Colonic mucosa (tissue), 4 donors: ENCODE measurements at regions not wholly inside any gene's neighbourhood (a gene's known extent, or its start where the extent isn't known, plus 50 kb on each side); places are given as distances from the start of the nearest gene placed in this dataset.

Experiments used
- DNase-seq: peaks from one replicate; pipeline ENCODE4 v3.0.0-alpha.2; 2020
- H3K27ac ChIP-seq: fragments of 200-600 bp; one replicate; pipeline ENCODE4 v1.8.0; 2021
- H3K27me3 ChIP-seq: fragments of 200-600 bp; one replicate; pipeline ENCODE4 v1.8.0; 2021
- H3K36me3 ChIP-seq: fragments of 200-600 bp; one replicate; pipeline ENCODE4 v1.8.0; 2021
- H3K4me1 ChIP-seq: fragments of 200-600 bp; one replicate; pipeline ENCODE4 v1.8.0; 2021; ENCODE audit warnings: mild to moderate bottlenecking
- H3K4me3 ChIP-seq: fragments of 200-600 bp; one replicate; pipeline ENCODE4 v1.8.0; 2021
- H3K9ac ChIP-seq, 2 donors: one replicate each; pipeline ENCODE4 v1.7.0; 2013; ENCODE audit warnings: control low read depth in 2 of 2, low read depth in 2 of 2, low read length in 2 of 2
- H3K9me3 ChIP-seq: fragments of 200-600 bp; one replicate; pipeline ENCODE4 v1.8.0; 2021
- intact Hi-C: fragments of 100-400 bp; cut with DNase I; formaldehyde crosslinking; loops from one replicate; pipeline ENCODE4 v1.14.1; 2022
- TF ChIP-seq, protein P1 (sequence below): fragments of 200-600 bp; IDR thresholded peaks from one replicate; pipeline ENCODE4 v1.8.0; 2022; ENCODE audit warnings: antibody characterized with exemption, mild to moderate bottlenecking
- donor health status: healthy.
- donor health status: DM: no; HTN: no; CAD: no.
- donor health status: DM: no; HTN: no; CAD: no.

DNA sequence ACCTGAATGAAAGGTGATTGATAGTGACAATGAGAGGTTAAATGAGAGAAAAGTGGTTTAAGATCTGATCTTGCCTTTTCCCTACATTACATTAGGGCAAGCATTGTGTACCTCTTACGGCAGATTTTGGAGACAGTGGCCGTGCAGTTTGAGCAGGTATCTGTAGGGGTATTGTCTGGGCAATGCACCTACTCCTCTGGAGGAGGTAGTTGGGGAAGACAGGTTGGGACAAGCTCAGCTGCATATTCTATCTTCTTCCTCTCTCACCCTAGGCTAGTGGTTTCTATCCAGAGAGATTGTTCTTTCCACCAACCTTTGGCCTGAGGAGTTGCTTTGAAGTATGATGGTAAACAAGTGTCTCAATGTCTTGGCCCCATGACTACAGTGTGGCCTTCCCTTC lies 323.2 kb downstream of the CYP26B1 start:
- no peaks in the 10 kb centered on the region for H3K4me1 ChIP-seq
- H3K9ac ChIP-seq: no peak overlapping the region
- intact Hi-C loops: no loop called here
- H3K4me3 ChIP-seq: no peak overlapping the region
- no peaks in the 10 kb centered on the region for H3K36me3 ChIP-seq
- H3K27ac ChIP-seq: no peak overlapping the region
- H3K9me3 ChIP-seq: no peaks in the 10 kb centered on the region
- H3K27me3 ChIP-seq: no peaks in the 10 kb centered on the region
- DNase-seq: no peak
- TF ChIP-seq, protein P1, sequence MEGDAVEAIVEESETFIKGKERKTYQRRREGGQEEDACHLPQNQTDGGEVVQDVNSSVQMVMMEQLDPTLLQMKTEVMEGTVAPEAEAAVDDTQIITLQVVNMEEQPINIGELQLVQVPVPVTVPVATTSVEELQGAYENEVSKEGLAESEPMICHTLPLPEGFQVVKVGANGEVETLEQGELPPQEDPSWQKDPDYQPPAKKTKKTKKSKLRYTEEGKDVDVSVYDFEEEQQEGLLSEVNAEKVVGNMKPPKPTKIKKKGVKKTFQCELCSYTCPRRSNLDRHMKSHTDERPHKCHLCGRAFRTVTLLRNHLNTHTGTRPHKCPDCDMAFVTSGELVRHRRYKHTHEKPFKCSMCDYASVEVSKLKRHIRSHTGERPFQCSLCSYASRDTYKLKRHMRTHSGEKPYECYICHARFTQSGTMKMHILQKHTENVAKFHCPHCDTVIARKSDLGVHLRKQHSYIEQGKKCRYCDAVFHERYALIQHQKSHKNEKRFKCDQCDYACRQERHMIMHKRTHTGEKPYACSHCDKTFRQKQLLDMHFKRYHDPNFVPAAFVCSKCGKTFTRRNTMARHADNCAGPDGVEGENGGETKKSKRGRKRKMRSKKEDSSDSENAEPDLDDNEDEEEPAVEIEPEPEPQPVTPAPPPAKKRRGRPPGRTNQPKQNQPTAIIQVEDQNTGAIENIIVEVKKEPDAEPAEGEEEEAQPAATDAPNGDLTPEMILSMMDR: no peak

DNA sequence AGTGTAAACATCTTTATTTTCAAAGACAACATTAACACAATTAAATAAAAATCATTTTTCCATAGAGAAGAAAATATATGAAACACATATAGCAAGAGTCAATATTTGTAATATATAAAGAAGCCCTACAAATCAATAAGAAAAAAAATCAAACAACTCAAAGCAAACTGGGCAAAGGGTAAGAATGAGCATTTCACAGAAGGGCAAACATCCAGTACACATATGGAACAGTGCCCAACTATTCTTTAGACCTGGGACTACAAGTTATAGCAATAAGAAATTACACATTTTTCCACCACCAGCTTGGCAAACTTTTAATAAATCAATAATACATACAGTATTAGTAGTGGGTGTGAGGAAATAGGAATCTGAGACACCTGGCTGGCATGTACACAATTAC lies 324.1 kb downstream of the CYP26B1 start:
- Histone ChIP-seq H3K9me3 (no peaks in the 10 kb centered on the region), H3K27ac (no peak overlapping the region), H3K4me1 (no peaks in the 10 kb centered on the region), H3K27me3 (no peaks in the 10 kb centered on the region), H3K9ac (no peak overlapping the region), H3K36me3 (no peaks in the 10 kb centered on the region), H3K4me3 (no peak overlapping the region)
- TF ChIP-seq, protein P1: no peak
- DNase-seq: no peak
- intact Hi-C loops: no loop called here

DNA sequence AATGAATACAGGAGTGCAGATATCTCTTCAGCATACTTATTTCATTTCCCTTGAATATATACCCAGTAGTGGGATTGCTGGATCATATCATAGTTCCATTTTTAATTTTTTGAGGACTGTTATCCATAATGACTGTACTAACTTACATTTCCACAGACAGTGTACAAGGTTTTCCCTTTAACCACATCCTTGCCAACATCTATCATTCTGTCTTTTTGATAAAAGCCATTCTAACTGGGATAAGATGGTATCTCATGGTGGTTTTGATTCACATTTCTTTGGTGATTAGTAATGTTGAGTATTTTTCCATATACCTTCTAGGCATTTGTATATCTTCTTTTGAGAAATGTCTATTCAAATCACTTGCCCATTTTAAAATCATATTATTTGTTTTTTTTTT lies 325.2 kb downstream of the CYP26B1 start:
- no peaks in the 10 kb centered on the region for H3K4me1 ChIP-seq
- intact Hi-C loops: no loop called here
- no peak overlapping the region for H3K9ac ChIP-seq
- no peaks in the 10 kb centered on the region for H3K27me3 ChIP-seq
- no peak overlapping the region for H3K4me3 ChIP-seq
- H3K36me3 ChIP-seq: no peaks in the 10 kb centered on the region
- H3K9me3 ChIP-seq: no peaks in the 10 kb centered on the region
- no peak overlapping the region for H3K27ac ChIP-seq
- TF ChIP-seq, protein P1: no peak
- DNase-seq: no peak

DNA sequence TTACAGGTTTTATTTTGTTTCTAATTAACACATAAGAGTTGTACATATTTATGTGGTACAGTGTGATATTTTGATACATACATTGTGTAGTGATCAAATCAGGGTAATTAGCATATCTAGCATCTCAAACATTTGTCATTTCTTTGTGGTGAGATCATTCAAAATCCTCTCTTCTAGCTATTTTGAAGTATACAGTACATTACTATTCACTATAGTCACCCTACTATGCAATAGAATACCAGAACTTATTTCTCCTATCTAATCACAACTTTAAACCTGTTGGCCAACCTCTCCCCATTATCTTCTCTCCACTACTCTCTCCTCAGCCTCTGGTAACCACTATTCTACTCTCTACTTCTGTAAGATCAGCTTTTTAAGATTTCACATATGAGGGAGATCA lies 325.8 kb downstream of the CYP26B1 start:
- Histone ChIP-seq H3K4me3 (no peak overlapping the region), H3K9me3 (no peaks in the 10 kb centered on the region), H3K27ac (no peak overlapping the region), H3K4me1 (no peaks in the 10 kb centered on the region), H3K9ac (no peak overlapping the region), H3K36me3 (no peaks in the 10 kb centered on the region), H3K27me3 (no peaks in the 10 kb centered on the region)
- intact Hi-C loops: no loop called here
- TF ChIP-seq, protein P1: no peak
- DNase-seq: no peak

DNA sequence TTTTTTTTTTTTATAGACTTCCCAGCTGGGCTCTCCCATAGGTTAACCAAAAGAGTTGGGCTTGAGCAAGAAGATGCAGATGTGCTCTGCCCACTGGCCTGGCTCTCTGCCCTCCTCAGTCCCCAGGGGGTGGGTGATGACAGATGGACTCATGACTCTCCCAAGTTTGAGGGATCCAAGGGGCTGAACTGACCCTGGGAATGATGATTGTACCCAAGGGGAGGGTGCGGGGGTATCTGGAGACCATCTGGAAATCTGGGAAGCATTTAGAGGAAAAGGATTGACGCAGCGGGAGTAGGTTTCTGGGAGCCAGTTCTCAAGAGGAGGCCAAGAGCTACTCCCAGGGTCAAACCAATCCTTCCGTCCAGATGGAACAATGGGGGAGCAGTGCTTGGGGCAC lies 330.8 kb downstream of the CYP26B1 start:
- Histone ChIP-seq H3K27me3 (no peaks in the 10 kb centered on the region), H3K4me1 (no peaks in the 10 kb centered on the region), H3K9me3 (no peaks in the 10 kb centered on the region), H3K4me3 (no peak overlapping the region), H3K27ac (no peak overlapping the region), H3K36me3 (no peaks in the 10 kb centered on the region), H3K9ac (no peak overlapping the region)
- intact Hi-C loops: no loop called here
- no peak for DNase-seq
- TF ChIP-seq, protein P1: no peak
